H54 (cell line): ENCODE measurements at regions not wholly inside any gene's neighbourhood (a gene's known extent, or its start where the extent isn't known, plus 50 kb on each side); places are given as distances from the start of the nearest gene placed in this dataset.

Source experiments
- DNase-seq: peaks from one replicate; pipeline ENCODE4 v3.0.0; 2011; ENCODE audit warnings: low spot score, mixed read lengths; ENCODE audit not compliant: insufficient read length
- FAIRE-seq: peaks from 3 replicates; lab custom pipeline; 2011; peaks lifted over from hg19 to GRCh38; lab: Jason Lieb, UNC
- POLR2A ChIP-seq: IDR thresholded peaks from 2 replicates; pipeline ENCODE4 v1.6.1; 2011; ENCODE audit warnings: low read depth, mild to moderate bottlenecking, low read length

GRCh38 chr20:16978497-16978896, 230.3 kb downstream of the OTOR start:
- TF ChIP-seq POLR2A = no peak
- DNase-seq (no peak), FAIRE-seq (no peak)

DNA sequence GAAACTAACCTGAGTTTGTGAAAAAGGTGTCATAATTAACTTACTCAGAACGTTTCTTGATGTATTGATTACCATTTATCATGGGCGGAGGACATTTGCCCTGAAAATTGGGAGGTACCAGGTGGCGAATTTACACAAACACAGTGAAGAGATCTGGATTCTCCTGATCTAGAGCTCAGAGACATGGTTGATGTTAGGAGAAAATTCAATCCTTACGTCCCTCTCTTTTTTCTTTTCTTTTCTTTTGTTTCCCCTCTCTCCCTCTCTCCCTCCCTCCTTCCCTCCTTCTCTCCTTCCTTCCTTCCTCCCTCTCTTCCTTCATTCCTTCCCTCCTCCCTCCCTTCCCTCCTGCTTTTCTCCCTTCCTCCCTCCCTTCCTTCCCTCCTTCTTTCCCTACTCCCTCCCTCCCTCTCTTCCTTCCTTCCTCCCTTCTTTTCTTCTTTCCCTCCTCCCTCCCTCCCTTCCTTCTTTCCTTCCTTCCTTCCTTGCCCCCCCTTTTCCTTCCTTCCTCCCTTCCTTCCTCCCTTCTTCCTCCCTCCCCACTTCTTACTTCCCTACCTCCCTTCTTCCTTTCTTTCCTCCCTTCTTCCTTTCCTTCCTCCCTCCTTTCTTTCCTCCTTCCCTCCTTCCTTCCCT, 234.1 kb downstream of the OTOR start:
- TF ChIP-seq POLR2A = no peak
- DNase-seq (no peak), FAIRE-seq (no peak)

GRCh38 chr20:16984481-16984880, 236.3 kb downstream of the OTOR start:
- FAIRE-seq = no peak

DNA sequence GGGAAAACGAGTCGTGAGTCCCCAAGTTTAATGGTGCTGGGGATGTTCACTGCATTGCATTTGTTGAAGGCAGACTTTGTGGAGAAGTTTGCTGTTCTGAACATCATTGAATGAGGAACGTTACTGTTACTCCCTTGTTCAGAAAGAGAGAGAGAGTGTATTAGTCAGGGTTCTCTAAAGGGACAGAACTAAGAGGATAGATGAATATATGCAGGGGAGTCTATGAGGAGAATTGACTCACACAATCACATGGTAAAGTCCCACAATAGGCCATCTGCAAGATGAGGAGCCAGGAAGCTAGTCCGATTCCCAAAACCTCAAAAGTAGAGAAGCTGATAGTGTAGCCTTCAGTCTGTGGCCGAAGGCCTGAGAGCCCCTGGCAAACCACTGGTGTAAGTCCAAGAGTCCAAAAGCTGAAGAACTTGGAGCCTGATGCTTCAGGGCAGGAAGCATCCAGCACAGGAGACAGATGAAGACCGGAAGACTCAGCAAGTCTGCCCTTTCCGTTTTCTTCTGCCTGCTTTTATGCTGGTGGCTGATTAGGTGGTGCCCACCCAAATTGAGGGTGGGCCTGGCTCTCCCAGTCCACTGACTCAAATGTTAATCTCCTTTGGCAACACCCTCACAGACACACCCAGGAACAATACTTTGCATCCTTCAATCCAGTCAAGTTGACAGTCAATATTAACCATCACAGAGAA, 223.5 kb upstream of the PCSK2 start:
- TF ChIP-seq POLR2A = no peak
- FAIRE-seq = no peak

More at GRCh38 chr20:16984481-16984880, 236.3 kb downstream of the OTOR start:
- DNase-seq = no peak
- TF ChIP-seq POLR2A = no peak

GRCh38 chr20:17010181-17010580, 216.7 kb upstream of the PCSK2 start:
- TF ChIP-seq POLR2A = no peak
- no peak for DNase-seq
- FAIRE-seq = no peak

More for the DNA sequence above, 223.5 kb upstream of the PCSK2 start:
- no peak for DNase-seq

GRCh38 chr20:17012546-17013226, 214.2 kb upstream of the PCSK2 start:
- TF ChIP-seq POLR2A = no peak
- FAIRE-seq = no peak
- DNase-seq = no peak

- DNase-seq (no peak), FAIRE-seq (no peak)
Observed at GRCh38 chr20:17014217-17014616, 212.6 kb upstream of the PCSK2 start.

GRCh38 chr20:17014756-17015366, 212.0 kb upstream of the PCSK2 start:
- DNase-seq = no peak
- no peak for TF ChIP-seq POLR2A
- no peak for FAIRE-seq

More at GRCh38 chr20:17014217-17014616, 212.6 kb upstream of the PCSK2 start:
- TF ChIP-seq POLR2A = no peak

GRCh38 chr20:17017232-17017631, 209.6 kb upstream of the PCSK2 start:
- no peak for TF ChIP-seq POLR2A
- DNase-seq = no peak
- FAIRE-seq = no peak

- no peak for TF ChIP-seq POLR2A
- DNase-seq (no peak), FAIRE-seq (no peak)
Observed at GRCh38 chr20:17021481-17021880, 205.4 kb upstream of the PCSK2 start.

GRCh38 chr20:17023036-17023435, 203.8 kb upstream of the PCSK2 start:
- FAIRE-seq (no peak), DNase-seq (no peak)
- no peak for TF ChIP-seq POLR2A

DNA sequence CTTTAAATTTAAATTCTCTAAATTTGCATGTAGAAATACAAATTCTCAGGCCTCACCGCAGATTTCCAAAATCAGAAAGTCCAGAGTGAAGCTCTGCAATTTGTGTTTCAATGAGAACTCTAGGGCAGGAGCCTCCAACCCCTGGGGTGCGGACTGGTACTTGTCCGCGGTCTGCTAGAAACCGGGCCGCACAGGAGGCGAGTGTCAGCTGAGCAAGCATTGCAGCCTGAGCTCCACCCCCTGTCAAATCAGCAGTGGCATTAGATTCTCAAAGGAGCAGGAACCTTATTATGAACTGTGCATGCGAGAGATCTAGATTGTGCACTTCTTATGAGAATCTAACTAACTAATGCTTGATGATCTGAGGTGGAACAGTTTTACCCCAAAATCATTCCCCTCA, 203.0 kb upstream of the PCSK2 start:
- no peak for FAIRE-seq
- no peak for TF ChIP-seq POLR2A

DNA sequence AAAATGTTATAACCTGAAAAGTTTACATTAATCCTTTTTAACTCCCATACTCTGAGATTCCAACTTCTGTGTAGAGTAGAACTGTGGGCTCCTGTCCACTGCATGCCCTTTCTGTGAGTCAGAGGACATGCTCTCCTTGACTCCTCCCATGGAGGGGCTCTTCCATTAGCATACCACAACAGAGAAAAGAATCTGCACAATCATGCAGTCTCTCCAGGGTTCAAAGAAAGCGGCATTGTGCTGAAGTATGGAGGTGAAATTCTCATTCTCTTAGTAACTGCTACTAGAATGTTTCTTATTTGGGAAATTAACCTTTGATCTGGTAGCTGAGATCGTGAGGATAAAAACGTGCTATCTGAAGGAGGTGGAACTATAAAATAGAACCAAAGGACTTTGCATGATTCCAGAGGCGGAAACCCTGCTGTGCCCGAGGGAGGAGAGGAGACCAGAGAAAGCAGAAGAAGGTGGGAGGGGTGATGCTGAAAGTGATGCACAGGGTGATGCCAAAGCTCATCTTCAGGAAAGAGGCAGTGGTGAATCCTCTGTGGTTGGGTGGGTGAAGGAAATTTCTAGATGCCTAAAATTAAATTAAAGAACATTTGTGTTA, 202.2 kb upstream of the PCSK2 start:
- TF ChIP-seq POLR2A = no peak
- DNase-seq (peak; percentile 5), FAIRE-seq (no peak)

More for the DNA sequence above, 203.0 kb upstream of the PCSK2 start:
- DNase-seq = no peak
